ENCODE measurements at regions not wholly inside any gene's neighbourhood (a gene's known extent, or its start where the extent isn't known, plus 50 kb on each side); places are given as distances from the start of the nearest gene placed in this dataset.

DNA sequence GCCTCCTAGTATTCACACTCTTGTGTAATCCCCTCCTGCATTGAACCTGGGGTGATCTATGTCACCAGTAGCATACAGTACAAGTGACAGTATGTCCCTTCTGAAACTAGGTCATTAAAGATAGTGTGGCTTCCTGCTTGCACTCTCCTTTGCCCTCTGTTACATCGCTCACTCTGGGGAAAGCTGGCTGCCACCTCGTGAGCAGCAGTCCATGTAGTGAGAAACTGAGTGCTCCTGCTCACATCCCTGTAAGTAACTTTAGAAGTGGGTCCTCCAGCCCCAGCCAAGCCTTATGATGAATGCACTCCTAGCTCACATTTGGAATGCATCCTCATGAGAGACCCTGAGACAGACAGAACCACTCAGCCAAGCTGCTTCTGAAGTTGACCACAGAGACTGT lies 89.8 kb upstream of the TNIP3 start:
- Histone ChIP-seq H3K36me3 (ENCODE audit: insufficient read depth, low read length) (no peaks in the 10 kb centered on the region), H3K4me1 (ENCODE audit: insufficient read depth, low read length) (peaks cover 8% of the 10 kb centered on the region), H3K9me3 (ENCODE audit: low read depth, low read length) (no peaks in the 10 kb centered on the region), H3K79me2 (ENCODE audit: insufficient read depth, low read length) (no peaks in the 10 kb centered on the region), H3K4me2 (ENCODE audit: insufficient read depth, low read length) (no peak overlapping the region), H2AFZ (ENCODE audit: low read length) (no peak overlapping the region), H3K27me3 (ENCODE audit: insufficient read depth, low read length) (no peaks in the 10 kb centered on the region), H3K4me3 (ENCODE audit: insufficient read depth, low read length) (no peak overlapping the region), H3K27ac (ENCODE audit: low read depth, low read length) (no peak overlapping the region), H4K20me1 (ENCODE audit: insufficient read depth, low read length) (no peaks in the 10 kb centered on the region)
- no peak for DNase-seq (ENCODE audit: insufficient read length, low spot score, missing footprints)
- TF ChIP-seq CTCF (IDR thresholded peaks at IDR 0.05; ENCODE audit: extremely low read depth, low read depth, low read length), result no peak

DNA sequence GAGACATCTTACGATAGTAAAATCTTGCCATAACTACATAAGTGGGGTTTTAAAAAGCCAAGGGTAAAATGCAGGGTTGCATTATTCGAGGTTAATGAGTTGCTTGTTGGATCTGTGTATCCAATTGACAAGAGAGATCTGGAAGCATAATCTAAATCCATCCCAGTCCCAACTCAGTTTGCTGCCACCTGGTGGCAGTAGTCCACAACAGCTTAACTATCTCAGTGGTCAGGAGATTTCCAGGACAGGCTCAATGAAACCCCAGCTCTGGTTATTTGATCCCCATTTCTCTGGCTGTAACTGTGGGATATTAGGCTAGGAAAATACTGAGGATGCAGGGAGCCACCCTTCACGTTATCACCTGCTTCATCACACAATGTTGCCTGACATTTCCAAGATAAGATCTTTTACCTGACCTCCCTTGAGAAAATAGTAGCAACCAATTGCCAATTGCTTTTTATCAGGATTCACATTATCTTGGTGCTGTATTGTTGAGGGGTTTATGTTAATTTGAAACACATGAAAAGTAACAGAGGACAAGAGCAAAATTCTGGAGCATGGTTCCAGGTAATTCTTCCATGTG lies 88.2 kb upstream of the TNIP3 start:
- H3K79me2 ChIP-seq (ENCODE audit: insufficient read depth, low read length), result no peaks in the 10 kb centered on the region
- peak; percentile 81 for DNase-seq (ENCODE audit: insufficient read length, low spot score, missing footprints)
- H3K27me3 ChIP-seq (ENCODE audit: insufficient read depth, low read length), result no peaks in the 10 kb centered on the region
- H3K9me3 ChIP-seq (ENCODE audit: low read depth, low read length), result no peaks in the 10 kb centered on the region
- no peak overlapping the region for H2AFZ ChIP-seq (ENCODE audit: low read length)
- TF ChIP-seq CTCF (IDR thresholded peaks at IDR 0.05; ENCODE audit: extremely low read depth, low read depth, low read length), result peak; percentile 90
- H3K4me1 ChIP-seq (ENCODE audit: insufficient read depth, low read length), result peaks cover 8% of the 10 kb centered on the region
- H3K4me2 ChIP-seq (ENCODE audit: insufficient read depth, low read length), result no peak overlapping the region
- H3K4me3 ChIP-seq (ENCODE audit: insufficient read depth, low read length), result no peak overlapping the region
- H3K27ac ChIP-seq (ENCODE audit: low read depth, low read length), result no peak overlapping the region
- no peaks in the 10 kb centered on the region for H4K20me1 ChIP-seq (ENCODE audit: insufficient read depth, low read length)
- H3K36me3 ChIP-seq (ENCODE audit: insufficient read depth, low read length), result no peaks in the 10 kb centered on the region

DNA sequence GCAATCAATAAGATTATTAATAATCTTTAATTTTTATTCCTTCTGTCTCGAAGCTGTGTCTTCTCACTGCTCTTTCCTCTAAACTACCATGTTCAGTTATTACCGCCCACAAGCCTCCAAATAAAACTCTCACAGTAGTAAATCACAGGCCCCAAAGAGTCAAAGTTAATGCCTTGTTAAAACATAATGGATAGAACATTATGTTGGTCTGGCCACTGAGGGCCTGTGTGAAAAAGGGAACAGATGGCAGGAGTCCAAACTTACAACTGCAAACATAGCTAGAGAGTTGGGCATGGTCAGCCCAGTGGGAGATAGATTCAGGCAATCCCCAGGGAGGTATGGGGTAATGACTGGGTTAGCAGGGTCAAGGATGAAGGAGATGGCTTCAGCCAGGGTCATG lies 84.6 kb upstream of the TNIP3 start:
- no peak for TF ChIP-seq CTCF (IDR thresholded peaks at IDR 0.05; ENCODE audit: extremely low read depth, low read depth, low read length)
- Histone ChIP-seq H3K27me3 (ENCODE audit: insufficient read depth, low read length) (no peaks in the 10 kb centered on the region), H2AFZ (ENCODE audit: low read length) (no peak overlapping the region), H3K4me1 (ENCODE audit: insufficient read depth, low read length) (no peaks in the 10 kb centered on the region), H3K9me3 (ENCODE audit: low read depth, low read length) (no peaks in the 10 kb centered on the region), H3K4me3 (ENCODE audit: insufficient read depth, low read length) (no peak overlapping the region), H4K20me1 (ENCODE audit: insufficient read depth, low read length) (no peaks in the 10 kb centered on the region), H3K27ac (ENCODE audit: low read depth, low read length) (no peak overlapping the region), H3K4me2 (ENCODE audit: insufficient read depth, low read length) (no peak overlapping the region), H3K36me3 (ENCODE audit: insufficient read depth, low read length) (no peaks in the 10 kb centered on the region), H3K79me2 (ENCODE audit: insufficient read depth, low read length) (no peaks in the 10 kb centered on the region)
- DNase-seq (ENCODE audit: insufficient read length, low spot score, missing footprints), result no peak

- DNase-seq (ENCODE audit: insufficient read length, low spot score, missing footprints), result no peak
- H4K20me1 ChIP-seq (ENCODE audit: insufficient read depth, low read length), result no peaks in the 10 kb centered on the region
- TF ChIP-seq CTCF (IDR thresholded peaks at IDR 0.05; ENCODE audit: extremely low read depth, low read depth, low read length), result no peak
- H2AFZ ChIP-seq (ENCODE audit: low read length), result no peak overlapping the region
- no peak overlapping the region for H3K27ac ChIP-seq (ENCODE audit: low read depth, low read length)
- no peaks in the 10 kb centered on the region for H3K9me3 ChIP-seq (ENCODE audit: low read depth, low read length)
- no peaks in the 10 kb centered on the region for H3K36me3 ChIP-seq (ENCODE audit: insufficient read depth, low read length)
- no peaks in the 10 kb centered on the region for H3K27me3 ChIP-seq (ENCODE audit: insufficient read depth, low read length)
- no peak overlapping the region for H3K4me3 ChIP-seq (ENCODE audit: insufficient read depth, low read length)
- no peak overlapping the region for H3K4me2 ChIP-seq (ENCODE audit: insufficient read depth, low read length)
- no peaks in the 10 kb centered on the region for H3K4me1 ChIP-seq (ENCODE audit: insufficient read depth, low read length)
- no peaks in the 10 kb centered on the region for H3K79me2 ChIP-seq (ENCODE audit: insufficient read depth, low read length)
Measured at GRCh38 chr4:121246698-121247097, 82.6 kb upstream of the TNIP3 start.
